HCT116 (cell line): ENCODE measurements at regions not wholly inside any gene's neighbourhood (a gene's known extent, or its start where the extent isn't known, plus 50 kb on each side); places are given as distances from the start of the nearest gene placed in this dataset.

Source experiments
- ATAC-seq: fragments of 200-7000 bp; cut with Tn5 transposase; 2 replicates; pipeline ENCODE4 v1.9.1; 2020; ENCODE audit warnings: mild to moderate bottlenecking, moderate library complexity
- BruUV-seq: library from RNA; stranded (reverse); fragments of 400-500 nt; replicated peaks from 2 replicates; lab custom pipeline; 2021; lab: Mats Ljungman, UMichigan
- CTCF ChIA-PET: fragments of 300-600 bp; sonication (Branson Sonifier 250); formaldehyde crosslinking; loops from one replicate; lab custom pipeline; 2021; ENCODE audit warnings: antibody characterized with exemption; lab: Charles Lee
- POLR2A ChIA-PET: fragments of 300-600, 350-600 bp; sonication (Branson Sonifier 250); formaldehyde crosslinking; loops from one replicate; lab custom pipeline; 2021; ENCODE audit warnings: antibody characterized with exemption; lab: Charles Lee
- RAD21 ChIA-PET, 2 experiments: fragments of 300-600 bp; sonication (Branson Sonifier 250); formaldehyde crosslinking; loops; one replicate each; lab custom pipeline; 2023; ENCODE audit warnings: low total read pairs in 2 of 2; ENCODE audit not compliant: uncharacterized antibody in 2 of 2, unreplicated experiment in 2 of 2, low non-redundant PET in 1 of 2; lab: Charles Lee
- DNase-seq: peaks from one replicate; pipeline ENCODE4 v3.0.0-alpha.2; 2010; ENCODE audit warnings: low read depth, low spot score
- H2AFZ ChIP-seq: fragments of 200-600 bp; shearing (Covaris generic), sonication (generic); 2 replicates; pipeline ENCODE4 v1.6.1; 2017; ENCODE audit warnings: low read depth, mixed run types, mixed read lengths, antibody characterized with exemption, low read length; ENCODE audit not compliant: poor library complexity, severe bottlenecking
- H3K27ac ChIP-seq: 2 replicates; pipeline ENCODE4 v1.5.1; 2012; ENCODE audit warnings: low read depth, low read length
- H3K27me3 ChIP-seq: fragments of 200-600 bp; sonication (generic); 2 replicates; pipeline ENCODE4 v1.6.1; 2016; ENCODE audit warnings: mixed run types, low read length, mixed read lengths; ENCODE audit not compliant: insufficient read depth
- H3K36me3 ChIP-seq, 2 experiments: fragments of 200-500 bp in 1 of 2; fragments of 200-600 bp in 1 of 2; sonication (Bioruptor generic) in 1 of 2; sonication (generic) in 1 of 2; 2 replicates each; pipeline versions ENCODE4 v1.5.1 to v1.6.1; 2014 to 2016; ENCODE audit warnings: low read length in 2 of 2, inconsistent platforms in 1 of 2, mixed read lengths in 1 of 2, mixed run types in 1 of 2; ENCODE audit not compliant: insufficient read depth in 2 of 2, control insufficient read depth in 1 of 2
- H3K4me1 ChIP-seq, 2 experiments: fragments of 200-600 bp in 1 of 2; sonication (generic) in 1 of 2; 2 replicates each; pipeline versions ENCODE4 v1.5.1 to v1.6.1; 2012 to 2017; ENCODE audit warnings: low read length in 2 of 2, inconsistent platforms in 1 of 2, mild to moderate bottlenecking in 1 of 2, mixed read lengths in 1 of 2, mixed run types in 1 of 2, moderate library complexity in 1 of 2; ENCODE audit not compliant: insufficient read depth in 2 of 2, control insufficient read depth in 1 of 2
- H3K4me2 ChIP-seq: fragments of 200-600 bp; sonication (generic); 2 replicates; pipeline ENCODE4 v1.6.1; 2017; ENCODE audit warnings: mixed run types, low read length, mixed read lengths
- H3K4me3 ChIP-seq, 2 experiments: fragments of 200-600 bp in 1 of 2; sonication (generic) in 1 of 2; replicated peaks in 1 of 2; 2 replicates each; pipeline ENCODE4 v1.5.1; 2011 to 2016; ENCODE audit warnings: low read length in 2 of 2, control low read depth in 1 of 2, low read depth in 1 of 2, mild to moderate bottlenecking in 1 of 2, mixed read lengths in 1 of 2, mixed run types in 1 of 2
- H3K79me2 ChIP-seq: fragments of 200-600 bp; sonication (generic); 2 replicates; pipeline ENCODE4 v1.6.1; 2017; ENCODE audit warnings: mild to moderate bottlenecking, mixed run types, low read length, moderate library complexity, mixed read lengths; ENCODE audit not compliant: insufficient read depth
- H3K9ac ChIP-seq: fragments of 200-600 bp; sonication (generic); 2 replicates; pipeline ENCODE4 v1.6.1; 2016; ENCODE audit warnings: low read length, mixed read lengths
- H3K9me2 ChIP-seq: fragments of 200-600 bp; sonication (generic), shearing (Covaris generic); 2 replicates; pipeline ENCODE4 v1.6.1; 2017; ENCODE audit warnings: mixed run types, mild to moderate bottlenecking, moderate library complexity; ENCODE audit not compliant: insufficient read depth
- H3K9me3 ChIP-seq, 2 experiments: fragments of 200-500 bp in 1 of 2; fragments of 200-600 bp in 1 of 2; sonication (Bioruptor generic) in 1 of 2; sonication (generic) in 1 of 2; 2 replicates each; pipeline ENCODE4 v1.6.1; 2014 to 2017; ENCODE audit warnings: low read length in 2 of 2, mixed read lengths in 2 of 2, inconsistent platforms in 1 of 2, low read depth in 1 of 2, mild to moderate bottlenecking in 1 of 2, mixed run types in 1 of 2, moderate library complexity in 1 of 2; ENCODE audit not compliant: control insufficient read depth in 1 of 2, insufficient read depth in 1 of 2
- H4K20me1 ChIP-seq: fragments of 200-600 bp; sonication (generic), shearing (Covaris generic); 2 replicates; pipeline ENCODE4 v1.6.1; 2017; ENCODE audit warnings: mixed run types, mild to moderate bottlenecking, moderate library complexity; ENCODE audit not compliant: insufficient read depth
- ATF3 ChIP-seq: IDR thresholded peaks from 2 replicates; pipeline ENCODE4 v1.6.1; 2012
- CEBPB ChIP-seq: IDR thresholded peaks from 2 replicates; pipeline ENCODE4 v1.6.1; 2012; ENCODE audit warnings: low read depth
- EGR1 ChIP-seq: IDR thresholded peaks from 2 replicates; pipeline ENCODE4 v1.6.1; 2012; ENCODE audit warnings: low read depth
- ELF1 ChIP-seq: IDR thresholded peaks from 2 replicates; pipeline ENCODE4 v1.6.1; 2012; ENCODE audit warnings: low read depth, borderline replicate concordance
- FOSL1 ChIP-seq: IDR thresholded peaks from 2 replicates; pipeline ENCODE4 v1.6.1; 2012; ENCODE audit warnings: low read depth
- MAX ChIP-seq: IDR thresholded peaks from 2 replicates; pipeline ENCODE4 v1.6.1; 2012
- POLR2AphosphoS5 ChIP-seq: IDR thresholded peaks from 2 replicates; pipeline ENCODE4 v1.6.1; 2011; ENCODE audit warnings: mild to moderate bottlenecking, low read depth, low read length, moderate library complexity
- RAD21 ChIP-seq: IDR thresholded peaks from 2 replicates; pipeline ENCODE4 v1.6.1; 2012; ENCODE audit warnings: low read depth, mild to moderate bottlenecking
- SIN3A ChIP-seq: IDR thresholded peaks from 2 replicates; pipeline ENCODE4 v1.6.1; 2012; ENCODE audit warnings: low read depth
- SRF ChIP-seq: IDR thresholded peaks from 2 replicates; pipeline ENCODE4 v1.6.1; 2012; ENCODE audit warnings: low read depth
- TCF7L2 ChIP-seq: IDR thresholded peaks from 2 replicates; pipeline ENCODE4 v1.7.0; 2011; ENCODE audit warnings: borderline replicate concordance, inconsistent platforms; ENCODE audit not compliant: insufficient read depth, insufficient read length; ENCODE audit errors: extremely low read depth
- YY1 ChIP-seq: IDR thresholded peaks from 2 replicates; pipeline ENCODE4 v1.6.1; 2011; ENCODE audit warnings: low read length, low read depth, moderate library complexity, mild to moderate bottlenecking; ENCODE audit not compliant: insufficient replicate concordance; ENCODE audit errors: extremely low read depth
- ZFX ChIP-seq: fragments of 450-650 bp; IDR thresholded peaks from 2 replicates; pipeline ENCODE4 v1.6.1; 2017
- ZNF274 ChIP-seq: fragments of 200-500 bp; sonication (Bioruptor generic); IDR thresholded peaks from 2 replicates; pipeline ENCODE4 v1.6.1; 2014; ENCODE audit warnings: mild to moderate bottlenecking, low read depth, low read length, inconsistent platforms
- intact Hi-C: fragments of 100-400 bp; cut with micrococcal nuclease; formaldehyde crosslinking; loops from 2 replicates; pipeline ENCODE4 v1.10.0; 2022
- TF ChIP-seq, protein P1 (sequence below): IDR thresholded peaks from 2 replicates; pipeline ENCODE4 v1.6.1; 2012; ENCODE audit warnings: low read depth
- TF ChIP-seq, protein P2 (sequence below), 3 experiments: fragments of 200-600 bp in 1 of 3; sonication (generic) in 1 of 3; IDR thresholded peaks in 2 of 3; conservative IDR thresholded peaks in 1 of 3; 2 replicates each; pipeline ENCODE4 v1.5.1; 2012 to 2017; ENCODE audit warnings: low read depth in 2 of 3, low read length in 2 of 3, antibody characterized with exemption in 1 of 3, borderline replicate concordance in 1 of 3, control low read depth in 1 of 3, mild to moderate bottlenecking in 1 of 3, mixed read lengths in 1 of 3, mixed run types in 1 of 3, moderate library complexity in 1 of 3; ENCODE audit not compliant: insufficient read depth in 1 of 3
- TF ChIP-seq, protein P3 (sequence below): IDR thresholded peaks from 2 replicates; pipeline ENCODE4 v1.6.1; 2011; ENCODE audit warnings: mild to moderate bottlenecking, low read length, moderate library complexity; ENCODE audit not compliant: insufficient replicate concordance; ENCODE audit errors: extremely low read depth

DNA sequence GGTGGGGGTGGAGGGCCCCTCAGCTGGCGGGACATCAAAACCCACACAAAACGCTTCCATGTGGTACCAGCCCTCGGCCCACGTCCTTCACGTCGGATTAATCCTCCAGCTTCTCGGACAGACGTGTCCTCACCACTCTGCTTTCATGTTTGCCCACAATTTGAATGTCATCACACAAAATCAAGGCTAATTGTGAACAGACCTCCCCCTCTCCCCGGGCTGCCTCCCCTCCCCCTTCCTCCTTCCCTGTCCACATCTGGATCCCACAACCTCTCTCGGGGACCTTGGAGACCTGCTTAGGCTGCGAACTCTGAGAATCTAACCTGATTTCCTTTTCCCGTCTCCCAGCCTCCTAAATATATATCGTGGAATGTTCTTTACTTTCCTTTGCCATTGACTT lies 262.9 kb downstream of the MN1 start:
- DNase-seq (no peak), ATAC-seq (no peak)
- H3K27ac ChIP-seq: no peak overlapping the region
- RAD21 ChIA-PET: interaction anchor here in 1 of 2 experiments (0.5 kb wide), 1 partner anchor 183 kb away, joined by 7 read pairs; no protein-coding TSS in a partner anchor
- no peaks in the 10 kb centered on the region for H3K36me3 ChIP-seq
- no TSS peak for BruUV-seq
- H3K27me3 ChIP-seq: no peaks in the 10 kb centered on the region
- intact Hi-C loops: no loop called here
- POLR2A ChIA-PET: no interaction called here
- no peak overlapping the region for H3K9ac ChIP-seq
- no peaks in the 10 kb centered on the region for H3K79me2 ChIP-seq
- no peak overlapping the region for H3K4me2 ChIP-seq
- H3K4me3 ChIP-seq: no peak overlapping the region
- no peaks in the 10 kb centered on the region for H4K20me1 ChIP-seq
- no peaks in the 10 kb centered on the region for H3K4me1 ChIP-seq
- no peaks in the 10 kb centered on the region for H3K9me2 ChIP-seq
- TF ChIP-seq YY1 (no peak), ATF3 (no peak), CEBPB (no peak), FOSL1 (no peak), ELF1 (no peak), TCF7L2 (no peak), SRF (no peak), RAD21 (no peak), ZNF274 (no peak), MAX (no peak), SIN3A (no peak), ZFX (no peak), EGR1 (no peak), POLR2AphosphoS5 (no peak)
- TF ChIP-seq, protein P1, sequence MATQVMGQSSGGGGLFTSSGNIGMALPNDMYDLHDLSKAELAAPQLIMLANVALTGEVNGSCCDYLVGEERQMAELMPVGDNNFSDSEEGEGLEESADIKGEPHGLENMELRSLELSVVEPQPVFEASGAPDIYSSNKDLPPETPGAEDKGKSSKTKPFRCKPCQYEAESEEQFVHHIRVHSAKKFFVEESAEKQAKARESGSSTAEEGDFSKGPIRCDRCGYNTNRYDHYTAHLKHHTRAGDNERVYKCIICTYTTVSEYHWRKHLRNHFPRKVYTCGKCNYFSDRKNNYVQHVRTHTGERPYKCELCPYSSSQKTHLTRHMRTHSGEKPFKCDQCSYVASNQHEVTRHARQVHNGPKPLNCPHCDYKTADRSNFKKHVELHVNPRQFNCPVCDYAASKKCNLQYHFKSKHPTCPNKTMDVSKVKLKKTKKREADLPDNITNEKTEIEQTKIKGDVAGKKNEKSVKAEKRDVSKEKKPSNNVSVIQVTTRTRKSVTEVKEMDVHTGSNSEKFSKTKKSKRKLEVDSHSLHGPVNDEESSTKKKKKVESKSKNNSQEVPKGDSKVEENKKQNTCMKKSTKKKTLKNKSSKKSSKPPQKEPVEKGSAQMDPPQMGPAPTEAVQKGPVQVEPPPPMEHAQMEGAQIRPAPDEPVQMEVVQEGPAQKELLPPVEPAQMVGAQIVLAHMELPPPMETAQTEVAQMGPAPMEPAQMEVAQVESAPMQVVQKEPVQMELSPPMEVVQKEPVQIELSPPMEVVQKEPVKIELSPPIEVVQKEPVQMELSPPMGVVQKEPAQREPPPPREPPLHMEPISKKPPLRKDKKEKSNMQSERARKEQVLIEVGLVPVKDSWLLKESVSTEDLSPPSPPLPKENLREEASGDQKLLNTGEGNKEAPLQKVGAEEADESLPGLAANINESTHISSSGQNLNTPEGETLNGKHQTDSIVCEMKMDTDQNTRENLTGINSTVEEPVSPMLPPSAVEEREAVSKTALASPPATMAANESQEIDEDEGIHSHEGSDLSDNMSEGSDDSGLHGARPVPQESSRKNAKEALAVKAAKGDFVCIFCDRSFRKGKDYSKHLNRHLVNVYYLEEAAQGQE: no peak
- TF ChIP-seq, protein P2, sequence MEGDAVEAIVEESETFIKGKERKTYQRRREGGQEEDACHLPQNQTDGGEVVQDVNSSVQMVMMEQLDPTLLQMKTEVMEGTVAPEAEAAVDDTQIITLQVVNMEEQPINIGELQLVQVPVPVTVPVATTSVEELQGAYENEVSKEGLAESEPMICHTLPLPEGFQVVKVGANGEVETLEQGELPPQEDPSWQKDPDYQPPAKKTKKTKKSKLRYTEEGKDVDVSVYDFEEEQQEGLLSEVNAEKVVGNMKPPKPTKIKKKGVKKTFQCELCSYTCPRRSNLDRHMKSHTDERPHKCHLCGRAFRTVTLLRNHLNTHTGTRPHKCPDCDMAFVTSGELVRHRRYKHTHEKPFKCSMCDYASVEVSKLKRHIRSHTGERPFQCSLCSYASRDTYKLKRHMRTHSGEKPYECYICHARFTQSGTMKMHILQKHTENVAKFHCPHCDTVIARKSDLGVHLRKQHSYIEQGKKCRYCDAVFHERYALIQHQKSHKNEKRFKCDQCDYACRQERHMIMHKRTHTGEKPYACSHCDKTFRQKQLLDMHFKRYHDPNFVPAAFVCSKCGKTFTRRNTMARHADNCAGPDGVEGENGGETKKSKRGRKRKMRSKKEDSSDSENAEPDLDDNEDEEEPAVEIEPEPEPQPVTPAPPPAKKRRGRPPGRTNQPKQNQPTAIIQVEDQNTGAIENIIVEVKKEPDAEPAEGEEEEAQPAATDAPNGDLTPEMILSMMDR (IDR thresholded peaks at IDR 0.05 in 2 of 3, conservative IDR thresholded peaks at IDR 0.05 in 1 of 3; ENCODE audit: borderline replicate concordance in 1 of 3, insufficient read depth in 1 of 3, low read depth in 2 of 3, low read length in 2 of 3): no peak
- TF ChIP-seq, protein P3, sequence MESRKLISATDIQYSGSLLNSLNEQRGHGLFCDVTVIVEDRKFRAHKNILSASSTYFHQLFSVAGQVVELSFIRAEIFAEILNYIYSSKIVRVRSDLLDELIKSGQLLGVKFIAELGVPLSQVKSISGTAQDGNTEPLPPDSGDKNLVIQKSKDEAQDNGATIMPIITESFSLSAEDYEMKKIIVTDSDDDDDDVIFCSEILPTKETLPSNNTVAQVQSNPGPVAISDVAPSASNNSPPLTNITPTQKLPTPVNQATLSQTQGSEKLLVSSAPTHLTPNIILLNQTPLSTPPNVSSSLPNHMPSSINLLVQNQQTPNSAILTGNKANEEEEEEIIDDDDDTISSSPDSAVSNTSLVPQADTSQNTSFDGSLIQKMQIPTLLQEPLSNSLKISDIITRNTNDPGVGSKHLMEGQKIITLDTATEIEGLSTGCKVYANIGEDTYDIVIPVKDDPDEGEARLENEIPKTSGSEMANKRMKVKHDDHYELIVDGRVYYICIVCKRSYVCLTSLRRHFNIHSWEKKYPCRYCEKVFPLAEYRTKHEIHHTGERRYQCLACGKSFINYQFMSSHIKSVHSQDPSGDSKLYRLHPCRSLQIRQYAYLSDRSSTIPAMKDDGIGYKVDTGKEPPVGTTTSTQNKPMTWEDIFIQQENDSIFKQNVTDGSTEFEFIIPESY: no peak
- TF ChIP-seq, all 23 proteins: peak for 0
- H2AFZ ChIP-seq: no peak overlapping the region
- CTCF ChIA-PET: no interaction called here
- H3K9me3 ChIP-seq: no peaks in the 10 kb centered on the region
